GM12878 (cell line): ENCODE measurements at regions not wholly inside any gene's neighbourhood (a gene's known extent, or its start where the extent isn't known, plus 50 kb on each side); places are given as distances from the start of the nearest gene placed in this dataset.
A peak's percentile ranks its signal among the peaks of the same experiment; 100 is the strongest.

Experiments used
- ATAC-seq: fragments of 200-7000 bp; cut with Tn5 transposase; 3 replicates; pipeline ENCODE4 v1.9.1; 2020; ENCODE audit warnings: mild to moderate bottlenecking, moderate library complexity
- BruUV-seq: library from RNA; stranded (reverse); fragments of 400-500 nt; replicated peaks from 2 replicates; lab custom pipeline; 2021; lab: Mats Ljungman, UMichigan
- CTCF ChIA-PET: fragments of 300-600 bp; sonication (Branson Sonifier 250); formaldehyde crosslinking; extraction: SDS; loops from one replicate; lab custom pipeline; 2021; ENCODE audit warnings: inconsistent platforms; lab: Yijun Ruan, JAX
- POLR2A ChIA-PET: fragments of 350-600 bp; formaldehyde crosslinking; extraction: SDS; loops from one replicate; lab custom pipeline; 2021; ENCODE audit warnings: inconsistent platforms; lab: Charles Lee
- RAD21 ChIA-PET: fragments of 300-600 bp; sonication (Branson Sonifier 250); formaldehyde crosslinking; loops from one replicate; lab custom pipeline; 2023; ENCODE audit warnings: antibody characterized with exemption; ENCODE audit not compliant: unreplicated experiment; lab: Charles Lee
- SMC1A ChIA-PET: fragments of 300-600 bp; sonication (Branson Sonifier 250); formaldehyde crosslinking; loops from one replicate; lab custom pipeline; 2023; ENCODE audit not compliant: unreplicated experiment, uncharacterized antibody; lab: Charles Lee
- DNase-seq: peaks from one replicate; pipeline ENCODE4 v3.0.0-alpha.2; 2011; ENCODE audit warnings: low read depth, low spot score
- FAIRE-seq: peaks from 3 replicates; lab custom pipeline; 2011; peaks lifted over from hg19 to GRCh38; lab: Jason Lieb, UNC
- H2AFZ ChIP-seq: 2 replicates; pipeline ENCODE4 v1.6.0; 2011; ENCODE audit warnings: low read depth, low read length, control low read depth; ENCODE audit not compliant: control insufficient read depth
- H3K27ac ChIP-seq: 2 replicates; pipeline ENCODE4 v1.5.1; 2011; ENCODE audit warnings: control low read depth; ENCODE audit not compliant: control insufficient read depth, insufficient read depth
- H3K27me3 ChIP-seq, 2 experiments: replicated peaks in 1 of 2; 2 replicates each; pipeline versions ENCODE4 v1.6.0 to v1.6.1; 2011; ENCODE audit warnings: low read length in 1 of 2; ENCODE audit not compliant: control insufficient read depth in 2 of 2, insufficient read depth in 2 of 2
- H3K36me3 ChIP-seq, 2 experiments: 2 replicates each; pipeline ENCODE4 v1.5.1; 2011; ENCODE audit warnings: low read length in 1 of 2; ENCODE audit not compliant: control insufficient read depth in 2 of 2, insufficient read depth in 2 of 2
- H3K4me1 ChIP-seq: 2 replicates; pipeline ENCODE4 v1.6.1; 2011; ENCODE audit warnings: mild to moderate bottlenecking, low read length, moderate library complexity, mixed read lengths; ENCODE audit not compliant: control insufficient read depth, insufficient read depth
- H3K4me2 ChIP-seq: 2 replicates; pipeline ENCODE4 v1.6.0; 2011; ENCODE audit warnings: control low read depth; ENCODE audit not compliant: control insufficient read depth, insufficient read depth
- H3K4me3 ChIP-seq: fragments of 200-600 bp; sonication (generic); 2 replicates; pipeline ENCODE4 v1.5.1; 2016
- H3K79me2 ChIP-seq: 2 replicates; pipeline ENCODE4 v1.6.0; 2011; ENCODE audit warnings: low read length; ENCODE audit not compliant: control insufficient read depth, insufficient read depth
- H3K9ac ChIP-seq: 2 replicates; pipeline ENCODE4 v1.8.0; 2011; ENCODE audit warnings: low read length, control low read depth, mixed read lengths; ENCODE audit not compliant: control insufficient read depth, insufficient read depth
- H3K9me3 ChIP-seq: replicated peaks from 3 replicates; pipeline ENCODE4 v1.5.1; 2011; ENCODE audit warnings: mild to moderate bottlenecking, low read length; ENCODE audit not compliant: control insufficient read depth, insufficient read depth
- H4K20me1 ChIP-seq: 2 replicates; pipeline ENCODE4 v1.6.0; 2011; ENCODE audit not compliant: control insufficient read depth, insufficient read depth
- BACH1 ChIP-seq: fragments of 450-650 bp; IDR thresholded peaks from 2 replicates; pipeline ENCODE4 v1.6.1; 2017; ENCODE audit warnings: mild to moderate bottlenecking, borderline replicate concordance
- BRCA1 ChIP-seq: IDR thresholded peaks from 2 replicates; pipeline ENCODE4 v1.6.1; 2011; ENCODE audit warnings: low read depth, low read length, improper control_type of control experiment
- EGR1 ChIP-seq, 2 experiments: IDR thresholded peaks; 1 replicate in 1 of 2; 2 replicates in 1 of 2; pipeline ENCODE4 v1.6.1; 2011 to 2012; ENCODE audit warnings: low read depth in 2 of 2, low read length in 2 of 2, borderline replicate concordance in 1 of 2, mild to moderate bottlenecking in 1 of 2, moderate library complexity in 1 of 2
- IKZF2 ChIP-seq, 2 experiments: fragments of 450-650 bp; IDR thresholded peaks; 2 replicates each; pipeline ENCODE4 v1.6.1; 2017; ENCODE audit warnings: mild to moderate bottlenecking in 2 of 2, moderate library complexity in 2 of 2
- MXI1 ChIP-seq: fragments of 150-350 bp; IDR thresholded peaks from 2 replicates; pipeline ENCODE4 v1.6.1; 2011; ENCODE audit warnings: low read depth, mild to moderate bottlenecking, inconsistent platforms, low read length, improper control_type of control experiment
- NBN ChIP-seq: fragments of 450-650 bp; IDR thresholded peaks from 2 replicates; pipeline ENCODE4 v1.6.1; 2016
- NFXL1 ChIP-seq: fragments of 450-650 bp; IDR thresholded peaks from 2 replicates; pipeline ENCODE4 v1.6.1; 2017; ENCODE audit warnings: antibody characterized with exemption, mild to moderate bottlenecking, borderline replicate concordance
- NFYB ChIP-seq: IDR thresholded peaks from 2 replicates; pipeline ENCODE4 v1.6.1; 2011; ENCODE audit warnings: low read depth, mild to moderate bottlenecking, low read length, improper control_type of control experiment, moderate library complexity; ENCODE audit not compliant: insufficient read depth
- NR2C1 ChIP-seq: fragments of 450-650 bp; IDR thresholded peaks from 2 replicates; pipeline ENCODE4 v1.6.1; 2017; ENCODE audit warnings: antibody characterized with exemption, mild to moderate bottlenecking, moderate library complexity
- POLR2AphosphoS2 ChIP-seq: IDR thresholded peaks from 2 replicates; pipeline ENCODE4 v1.6.1; 2011; ENCODE audit warnings: low read depth, mild to moderate bottlenecking, low read length, improper control_type of control experiment, moderate library complexity
- POLR2AphosphoS5 ChIP-seq: IDR thresholded peaks from 2 replicates; pipeline ENCODE4 v1.6.1; 2011; ENCODE audit warnings: mild to moderate bottlenecking, low read length, inconsistent platforms
- POU2F2 ChIP-seq: IDR thresholded peaks from 3 replicates; pipeline ENCODE4 v1.6.1; 2011; ENCODE audit warnings: low read depth, mild to moderate bottlenecking, low read length, borderline replicate concordance
- SRF ChIP-seq, 2 experiments: IDR thresholded peaks; 2 replicates each; pipeline ENCODE4 v1.6.1; 2011; ENCODE audit warnings: low read depth in 2 of 2, low read length in 2 of 2, mild to moderate bottlenecking in 1 of 2, moderate library complexity in 1 of 2
- STAT3 ChIP-seq: IDR thresholded peaks from 2 replicates; pipeline ENCODE4 v1.6.1; 2011; ENCODE audit warnings: low read depth, low read length, improper control_type of control experiment
- TCF7 ChIP-seq: IDR thresholded peaks from 2 replicates; pipeline ENCODE4 v1.6.1; 2014; ENCODE audit warnings: antibody characterized with exemption, borderline replicate concordance
- ZNF207 ChIP-seq: fragments of 450-650 bp; IDR thresholded peaks from 2 replicates; pipeline ENCODE4 v1.6.1; 2014; ENCODE audit warnings: antibody characterized with exemption, mild to moderate bottlenecking, borderline replicate concordance
- ZNF217 ChIP-seq: fragments of 450-650 bp; IDR thresholded peaks from 2 replicates; pipeline ENCODE4 v1.6.1; 2017; ENCODE audit warnings: antibody characterized with exemption, mild to moderate bottlenecking
- WGBS: methylation state at CpG from one replicate; pipeline ENCODE4 v1.1.6; 2016; ENCODE audit warnings: low lambda C conversion rate; ENCODE audit not compliant: insufficient replicate concordance, insufficient coverage; ENCODE audit errors: missing lambda C conversion rate; 5-methylcytosine and 5-hydroxymethylcytosine counted together
- in situ Hi-C: fragments of 300-500 bp; cut with MboI; formaldehyde crosslinking; loops from 9 replicates; pipeline ENCODE4 v1.14.3; 2018; ENCODE audit warnings: mixed read lengths
- intact Hi-C: fragments of 100-400 bp; cut with micrococcal nuclease; formaldehyde crosslinking; loops from one replicate; pipeline ENCODE4 v1.14.2; 2022; ENCODE audit not compliant: unreplicated experiment
- TF ChIP-seq, protein P1 (sequence below): fragments of 450-650 bp; conservative IDR thresholded peaks from 2 replicates; pipeline ENCODE4 v1.6.1; 2017; ENCODE audit warnings: mild to moderate bottlenecking, moderate library complexity

DNA sequence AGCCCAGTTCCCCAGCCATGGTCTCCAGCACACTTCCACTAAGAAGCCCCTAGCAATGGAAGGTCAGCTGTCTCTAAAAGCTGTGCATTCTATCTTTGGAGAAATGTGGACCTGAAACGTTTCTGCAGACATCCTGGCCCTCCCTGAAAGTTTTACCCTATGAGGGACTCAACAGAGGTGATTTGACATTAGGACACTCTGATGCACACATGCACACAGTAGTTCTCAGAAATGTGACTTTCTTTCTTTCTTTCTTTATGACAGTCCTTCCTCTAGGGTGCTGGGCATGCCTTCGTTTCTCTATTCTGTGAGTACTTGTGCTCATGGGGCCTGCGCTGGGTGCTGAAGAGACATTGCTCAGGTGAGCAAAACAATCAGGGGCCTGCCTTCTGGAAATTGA, 857.3 kb downstream of the RNF144A start:
- SMC1A ChIA-PET: interaction anchor here (0.9 to 6.8 kb wide), 16 partner anchors 9 to 633 kb away, joined by 3 to 94 read pairs (median 5); no protein-coding TSS in a partner anchor

DNA sequence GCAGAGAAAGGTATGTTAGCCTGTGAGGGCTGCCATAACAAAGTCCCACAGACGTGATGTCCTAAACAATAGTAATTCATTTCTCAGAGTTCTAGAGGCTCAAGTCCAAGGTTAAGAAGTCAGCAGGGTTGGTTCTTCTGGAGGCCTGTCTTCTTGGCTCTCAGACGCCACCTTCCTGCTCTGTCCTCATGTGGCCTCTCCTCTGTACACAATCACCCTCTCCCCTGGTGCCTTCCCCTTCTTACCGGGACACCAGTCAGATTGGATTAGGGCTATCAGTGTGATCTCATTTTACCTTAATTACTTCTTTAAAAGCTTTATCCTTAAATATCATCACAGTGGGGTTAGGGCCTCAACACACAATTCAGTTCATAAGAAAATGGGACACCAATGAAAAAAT, 860.5 kb downstream of the RNF144A start:
- Histone ChIP-seq H4K20me1 (no peaks in the 10 kb centered on the region), H3K79me2 (no peaks in the 10 kb centered on the region), H2AFZ (no peak overlapping the region), H3K36me3 (no peaks in the 10 kb centered on the region), H3K4me1 (peaks cover 19% of the 10 kb centered on the region), H3K27me3 (no peaks in the 10 kb centered on the region), H3K27ac (no peak overlapping the region), H3K9me3 (no peaks in the 10 kb centered on the region; the same call in 2 of the 3 replicates), H3K4me3 (no peak overlapping the region), H3K9ac (no peak overlapping the region), H3K4me2 (no peak overlapping the region)
- ATAC-seq: no peak
- no TSS peak for BruUV-seq
- DNase-seq: no peak
- ChIA-PET CTCF (interaction anchor here (2.6 kb wide), 1 partner anchor 11 kb away, joined by 10 read pairs; no protein-coding TSS in a partner anchor), RAD21 (no interaction called here), SMC1A (interaction anchor here (1.9 kb wide), 1 partner anchor 9 kb away, joined by 12 read pairs; no protein-coding TSS in a partner anchor), POLR2A (no interaction called here)
- in situ Hi-C loops: no loop called here
- no peak for TF ChIP-seq EGR1 (IDR thresholded peaks at IDR 0.05; ENCODE audit: borderline replicate concordance in 1 of 2, low read depth in 2 of 2, low read length in 2 of 2)
- no peak for TF ChIP-seq NBN
- TF ChIP-seq NFXL1: no peak
- no peak for TF ChIP-seq TCF7
- TF ChIP-seq BACH1: no peak
- no peak for TF ChIP-seq BRCA1
- TF ChIP-seq, protein P1, sequence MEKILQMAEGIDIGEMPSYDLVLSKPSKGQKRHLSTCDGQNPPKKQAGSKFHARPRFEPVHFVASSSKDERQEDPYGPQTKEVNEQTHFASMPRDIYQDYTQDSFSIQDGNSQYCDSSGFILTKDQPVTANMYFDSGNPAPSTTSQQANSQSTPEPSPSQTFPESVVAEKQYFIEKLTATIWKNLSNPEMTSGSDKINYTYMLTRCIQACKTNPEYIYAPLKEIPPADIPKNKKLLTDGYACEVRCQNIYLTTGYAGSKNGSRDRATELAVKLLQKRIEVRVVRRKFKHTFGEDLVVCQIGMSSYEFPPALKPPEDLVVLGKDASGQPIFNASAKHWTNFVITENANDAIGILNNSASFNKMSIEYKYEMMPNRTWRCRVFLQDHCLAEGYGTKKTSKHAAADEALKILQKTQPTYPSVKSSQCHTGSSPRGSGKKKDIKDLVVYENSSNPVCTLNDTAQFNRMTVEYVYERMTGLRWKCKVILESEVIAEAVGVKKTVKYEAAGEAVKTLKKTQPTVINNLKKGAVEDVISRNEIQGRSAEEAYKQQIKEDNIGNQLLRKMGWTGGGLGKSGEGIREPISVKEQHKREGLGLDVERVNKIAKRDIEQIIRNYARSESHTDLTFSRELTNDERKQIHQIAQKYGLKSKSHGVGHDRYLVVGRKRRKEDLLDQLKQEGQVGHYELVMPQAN: no peak
- TF ChIP-seq SRF (IDR thresholded peaks at IDR 0.05; ENCODE audit: low read depth in 2 of 2, low read length in 2 of 2): no peak
- TF ChIP-seq POLR2AphosphoS5: no peak
- 34% methylated on average over 3 of the region's 3 CpGs for WGBS
- intact Hi-C loops: no loop called here
- FAIRE-seq: no peak

More for the DNA sequence above, 857.3 kb downstream of the RNF144A start:
- DNase-seq: no peak
- BruUV-seq: no TSS peak
- H3K9ac ChIP-seq: no peak overlapping the region
- H3K27me3 ChIP-seq: no peaks in the 10 kb centered on the region
- ATAC-seq: peak; percentile 32
- no peaks in the 10 kb centered on the region for H4K20me1 ChIP-seq
- intact Hi-C loops: no loop called here
- no peak for FAIRE-seq
- ChIA-PET POLR2A (no interaction called here), RAD21 (interaction anchor here (1.4 to 3.7 kb wide), 4 partner anchors 10 to 710 kb away, joined by 3 to 31 read pairs (median 4); no protein-coding TSS in a partner anchor), CTCF (no interaction called here)
- H3K4me3 ChIP-seq: peak overlapping the region; percentile 45; the same call in 1 of the 2 replicates
- H3K79me2 ChIP-seq: no peaks in the 10 kb centered on the region
- H3K4me2 ChIP-seq: peak overlapping the region; percentile 14
- H2AFZ ChIP-seq: no peak overlapping the region
- no peak for TF ChIP-seq NFYB
- no peak for TF ChIP-seq ZNF207
- TF ChIP-seq NR2C1: no peak
- TF ChIP-seq ZNF217: no peak
- no peak for TF ChIP-seq POU2F2
- TF ChIP-seq STAT3: no peak
- TF ChIP-seq IKZF2 (IDR thresholded peaks at IDR 0.05): no peak
- TF ChIP-seq MXI1: no peak
- no peak for TF ChIP-seq POLR2AphosphoS2
- H3K36me3 ChIP-seq: no peaks in the 10 kb centered on the region
- peak overlapping the region; percentile 21; the same call in 1 of the 2 replicates for H3K27ac ChIP-seq
- in situ Hi-C loops: no loop called here
- 32% methylated on average over 3 of the region's 3 CpGs for WGBS
- peaks cover 19% of the 10 kb centered on the region for H3K4me1 ChIP-seq
- peaks cover 3% of the 10 kb centered on the region; the same call in 2 of the 3 replicates for H3K9me3 ChIP-seq
